B cell (primary cell): ENCODE measurements at regions not wholly inside any gene's neighbourhood (a gene's known extent, or its start where the extent isn't known, plus 50 kb on each side); places are given as distances from the start of the nearest gene placed in this dataset.

ENCODE experiments used
- ATAC-seq: fragments of 200-7000 bp; cut with Tn5 transposase; one replicate; pipeline ENCODE4 v1.10.0; 2021; ENCODE audit warnings: low read depth, mild to moderate bottlenecking, moderate number of reproducible peaks, moderate library complexity
- CTCF ChIA-PET: fragments of 350-600 bp; sonication (Branson Sonifier 250); formaldehyde crosslinking; loops from one replicate; lab custom pipeline; 2021; ENCODE audit warnings: antibody characterized with exemption, inconsistent platforms; lab: Charles Lee
- POLR2A ChIA-PET: fragments of 350-600 bp; sonication (Branson Sonifier 250); formaldehyde crosslinking; loops from one replicate; lab custom pipeline; 2021; ENCODE audit warnings: antibody characterized with exemption; lab: Charles Lee
- DNase-seq: peaks from one replicate; pipeline ENCODE4 v3.0.0; 2013
- H2AFZ ChIP-seq: 2 replicates; pipeline ENCODE4 v1.6.1; 2012; ENCODE audit warnings: mild to moderate bottlenecking, low read depth, low read length; ENCODE audit not compliant: insufficient read depth, poor library complexity, severe bottlenecking
- H3K27ac ChIP-seq, 2 donors: 1 replicate in 1 of 2; 2 replicates in 1 of 2; pipeline ENCODE4 v1.5.1; 2012 to 2013; ENCODE audit warnings: low read length in 2 of 2, mild to moderate bottlenecking in 2 of 2, moderate library complexity in 1 of 2
- H3K27me3 ChIP-seq, 4 experiments: fragments of 200-600 bp in 1 of 4; sonication (generic) in 1 of 4; replicated peaks in 1 of 4; 1 replicate in 2 of 4; 2 replicates in 2 of 4; pipeline versions ENCODE4 v1.6.1 to v1.7.0; 2013 to 2016; ENCODE audit warnings: low read length in 3 of 4, mild to moderate bottlenecking in 2 of 4, mixed read lengths in 1 of 4, moderate library complexity in 1 of 4; ENCODE audit not compliant: insufficient read depth in 4 of 4, control insufficient read depth in 3 of 4; ENCODE audit errors: control extremely low read depth in 1 of 4
- H3K36me3 ChIP-seq, 2 experiments: replicated peaks in 1 of 2; 1 replicate in 1 of 2; 2 replicates in 1 of 2; pipeline versions ENCODE4 v1.6.1 to v1.7.1; 2013; ENCODE audit warnings: low read length in 1 of 2; ENCODE audit not compliant: insufficient read depth in 2 of 2, control insufficient read depth in 1 of 2; ENCODE audit errors: control extremely low read depth in 1 of 2, extremely low read depth in 1 of 2
- H3K4me1 ChIP-seq, 2 donors: fragments of 200-600 bp in 1 of 2; sonication (generic) in 1 of 2; 1 replicate in 1 of 2; 2 replicates in 1 of 2; pipeline versions ENCODE4 v1.5.1 to v1.6.1; 2013 to 2017; ENCODE audit warnings: low read length in 2 of 2; ENCODE audit not compliant: control insufficient read depth in 2 of 2, insufficient read depth in 2 of 2
- H3K4me2 ChIP-seq: replicated peaks from 2 replicates; pipeline ENCODE3; 2012; ENCODE audit warnings: mild to moderate bottlenecking, low read depth, low read length; ENCODE audit not compliant: poor library complexity, severe bottlenecking
- H3K4me3 ChIP-seq, 5 experiments: fragments of 200-600 bp in 1 of 5; sonication (generic) in 1 of 5; 1 replicate in 3 of 5; 2 replicates in 2 of 5; pipeline versions ENCODE4 v1.5.1 to v1.7.0; 2011 to 2016; ENCODE audit warnings: low read length in 4 of 5, mild to moderate bottlenecking in 4 of 5, low read depth in 2 of 5, control low read depth in 1 of 5, moderate library complexity in 1 of 5; ENCODE audit not compliant: insufficient read depth in 1 of 5; ENCODE audit errors: control extremely low read depth in 1 of 5, extremely low read depth in 1 of 5
- H3K79me2 ChIP-seq: fragments of 200-600 bp; sonication (generic); one replicate; pipeline ENCODE4 v1.6.0; 2016; ENCODE audit warnings: low read length; ENCODE audit not compliant: control insufficient read depth, insufficient read depth
- H3K9ac ChIP-seq: fragments of 200-600 bp; sonication (generic); 2 replicates; pipeline ENCODE4 v1.6.1; 2017; ENCODE audit warnings: mild to moderate bottlenecking, low read length, moderate library complexity
- H3K9me3 ChIP-seq, 3 donors: one replicate each; pipeline versions ENCODE4 v1.6.1 to v1.7.1; 2013; ENCODE audit warnings: low read length in 2 of 3; ENCODE audit not compliant: control insufficient read depth in 2 of 3, insufficient read depth in 1 of 3; ENCODE audit errors: control extremely low read depth in 1 of 3
- H4K20me1 ChIP-seq: 2 replicates; pipeline ENCODE4 v1.6.0; 2012; ENCODE audit warnings: mild to moderate bottlenecking, low read length; ENCODE audit not compliant: insufficient read depth, control insufficient read depth, poor library complexity, severe bottlenecking
- H3K27ac Mint-ChIP-seq: one replicate; pipeline ENCODE4 v1.8.0; 2021; ENCODE audit warnings: mixed read lengths
- H3K27me3 Mint-ChIP-seq: one replicate; pipeline ENCODE4 v1.8.0; 2021; ENCODE audit warnings: mixed read lengths
- H3K4me1 Mint-ChIP-seq: one replicate; pipeline ENCODE4 v1.8.0; 2021; ENCODE audit warnings: mixed read lengths
- H3K4me3 Mint-ChIP-seq: one replicate; pipeline ENCODE4 v1.8.0; 2021; ENCODE audit warnings: mixed read lengths
- H3K9me3 Mint-ChIP-seq: one replicate; pipeline ENCODE4 v1.8.0; 2022; ENCODE audit warnings: mixed read lengths; ENCODE audit not compliant: insufficient read depth
- EZH2 ChIP-seq: IDR thresholded peaks from 2 replicates; pipeline ENCODE4 v1.6.1; 2012; ENCODE audit warnings: borderline replicate concordance, low read depth, mild to moderate bottlenecking, moderate library complexity, low read length; ENCODE audit not compliant: insufficient read depth, poor library complexity, severe bottlenecking
- WGBS: methylation state at CpG from one replicate; pipeline ENCODE4 v1.1.5; 2013; ENCODE audit warnings: missing lambda C conversion rate; ENCODE audit not compliant: insufficient coverage; 5-methylcytosine and 5-hydroxymethylcytosine counted together
- intact Hi-C: fragments of 100-400 bp; cut with micrococcal nuclease; formaldehyde crosslinking; loops from one replicate; pipeline ENCODE4 v1.10.0; 2022
- TF ChIP-seq, protein P1 (sequence below): fragments of 200-600 bp; IDR thresholded peaks from one replicate; pipeline ENCODE4 v1.8.0; 2022; ENCODE audit warnings: antibody characterized with exemption, mild to moderate bottlenecking

DNA sequence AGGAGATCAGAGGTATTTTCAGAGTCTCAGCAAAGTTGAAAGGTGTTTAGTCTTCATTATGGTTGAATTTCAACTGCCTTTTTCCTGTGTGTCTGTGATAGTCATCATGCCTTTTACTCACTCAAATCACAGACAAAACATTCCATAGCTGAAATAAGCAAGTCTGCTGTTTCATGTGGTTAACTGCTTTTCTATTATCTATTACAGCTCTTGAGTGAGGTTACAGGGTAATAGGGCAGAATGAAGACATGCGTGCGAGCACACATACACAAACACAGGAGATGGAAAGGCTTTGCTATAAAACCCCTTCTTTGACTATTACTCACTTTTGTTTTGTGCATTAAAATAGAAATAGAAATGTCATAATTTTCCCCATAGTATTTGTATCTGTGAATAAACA lies 192.6 kb upstream of the RARB start:
- Histone ChIP-seq H3K4me2 (no peak overlapping the region), H3K9me3 (no peaks in the 10 kb centered on the region), H3K27ac (no peak overlapping the region), H3K9ac (no peak overlapping the region), H2AFZ (no peak overlapping the region), H3K4me3 (no peak overlapping the region), H3K4me1 (no peaks in the 10 kb centered on the region), H3K36me3 (no peaks in the 10 kb centered on the region), H4K20me1 (no peaks in the 10 kb centered on the region), H3K27me3 (no peaks in the 10 kb centered on the region), H3K79me2 (no peaks in the 10 kb centered on the region)
- DNase-seq (no peak), ATAC-seq (no peak)
- intact Hi-C loops, result no loop called here
- Mint-ChIP-seq H3K4me1 (no peaks in the 10 kb centered on the region), H3K9me3 (peaks cover 3% of the 10 kb centered on the region), H3K27ac (no peak overlapping the region), H3K4me3 (no peak overlapping the region), H3K27me3 (no peaks in the 10 kb centered on the region)
- POLR2A ChIA-PET, result no interaction called here
- TF ChIP-seq, protein P1, sequence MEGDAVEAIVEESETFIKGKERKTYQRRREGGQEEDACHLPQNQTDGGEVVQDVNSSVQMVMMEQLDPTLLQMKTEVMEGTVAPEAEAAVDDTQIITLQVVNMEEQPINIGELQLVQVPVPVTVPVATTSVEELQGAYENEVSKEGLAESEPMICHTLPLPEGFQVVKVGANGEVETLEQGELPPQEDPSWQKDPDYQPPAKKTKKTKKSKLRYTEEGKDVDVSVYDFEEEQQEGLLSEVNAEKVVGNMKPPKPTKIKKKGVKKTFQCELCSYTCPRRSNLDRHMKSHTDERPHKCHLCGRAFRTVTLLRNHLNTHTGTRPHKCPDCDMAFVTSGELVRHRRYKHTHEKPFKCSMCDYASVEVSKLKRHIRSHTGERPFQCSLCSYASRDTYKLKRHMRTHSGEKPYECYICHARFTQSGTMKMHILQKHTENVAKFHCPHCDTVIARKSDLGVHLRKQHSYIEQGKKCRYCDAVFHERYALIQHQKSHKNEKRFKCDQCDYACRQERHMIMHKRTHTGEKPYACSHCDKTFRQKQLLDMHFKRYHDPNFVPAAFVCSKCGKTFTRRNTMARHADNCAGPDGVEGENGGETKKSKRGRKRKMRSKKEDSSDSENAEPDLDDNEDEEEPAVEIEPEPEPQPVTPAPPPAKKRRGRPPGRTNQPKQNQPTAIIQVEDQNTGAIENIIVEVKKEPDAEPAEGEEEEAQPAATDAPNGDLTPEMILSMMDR, result no peak
- TF ChIP-seq EZH2, result no peak
- CTCF ChIA-PET, result no interaction called here
- WGBS, result no CpG with 5 or more reads among the region's 2 CpGs

DNA sequence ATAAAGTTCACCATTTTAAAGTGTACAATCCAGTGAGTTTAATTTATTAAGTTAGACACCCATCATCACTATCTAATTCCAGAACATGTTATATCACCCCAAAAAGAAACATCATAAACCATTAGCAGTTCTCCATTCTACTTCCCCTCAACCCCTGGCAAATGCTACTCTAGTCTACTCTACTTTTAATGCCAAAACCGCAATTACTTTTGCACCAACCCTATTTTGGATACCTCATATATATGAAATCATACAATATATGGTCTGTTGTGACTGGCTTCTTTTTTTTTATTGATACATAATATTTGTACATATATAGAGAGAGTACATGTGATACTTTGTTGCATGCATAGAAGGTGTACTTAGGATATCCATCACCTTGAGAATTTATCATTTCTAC lies 190.5 kb upstream of the RARB start:
- Histone ChIP-seq H4K20me1 (no peaks in the 10 kb centered on the region), H3K27me3 (no peaks in the 10 kb centered on the region), H3K9me3 (no peaks in the 10 kb centered on the region), H3K79me2 (no peaks in the 10 kb centered on the region), H3K4me1 (no peaks in the 10 kb centered on the region), H3K36me3 (no peaks in the 10 kb centered on the region), H2AFZ (no peak overlapping the region), H3K4me3 (no peak overlapping the region), H3K27ac (no peak overlapping the region), H3K4me2 (no peak overlapping the region), H3K9ac (no peak overlapping the region)
- Mint-ChIP-seq H3K4me1 (no peaks in the 10 kb centered on the region), H3K9me3 (peaks cover 5% of the 10 kb centered on the region), H3K27me3 (no peaks in the 10 kb centered on the region), H3K4me3 (no peak overlapping the region), H3K27ac (no peak overlapping the region)
- ATAC-seq, result no peak
- ChIA-PET POLR2A (no interaction called here), CTCF (no interaction called here)
- TF ChIP-seq EZH2, result no peak
- TF ChIP-seq, protein P1, result no peak
- DNase-seq, result no peak
- intact Hi-C loops, result no loop called here
- WGBS, result no CpG with 5 or more reads among the region's 1 CpG
